ENCODE measurements at regions not wholly inside any gene's neighbourhood (a gene's known extent, or its start where the extent isn't known, plus 50 kb on each side); places are given as distances from the start of the nearest gene placed in this dataset.
"Not testable (repeated sequence)": the region's sequence is repeated elsewhere in the genome, so short reads cannot be mapped to it uniquely, and the experiment has no call there.

- DNase-seq = no peak
- intact Hi-C loops (cut with DNase I) = no loop called here
These were observed 123.6 kb upstream of the CCNH start for GRCh38 chr5:87536365-87536764.

- intact Hi-C loops (cut with DNase I) = no loop called here
- no peak for DNase-seq
These were observed 123.0 kb upstream of the CCNH start for GRCh38 chr5:87535706-87536105.

- intact Hi-C loops (cut with DNase I) = no loop called here
- DNase-seq = no peak
These were observed 116.9 kb upstream of the CCNH start for GRCh38 chr5:87529486-87530076.

GRCh38 chr5:87526131-87526530 lies 113.4 kb upstream of the CCNH start:
- no peak for DNase-seq

GRCh38 chr5:87524217-87524616 lies 111.5 kb upstream of the CCNH start:
- intact Hi-C loops (cut with DNase I) = no loop called here
- DNase-seq = no peak

More at GRCh38 chr5:87526131-87526530, 113.4 kb upstream of the CCNH start:
- intact Hi-C loops (cut with DNase I) = no loop called here

GRCh38 chr5:87511778-87512177 lies 99.0 kb upstream of the CCNH start:
- intact Hi-C loops (cut with DNase I); DNase-seq: not testable (repeated sequence)

- intact Hi-C loops (cut with DNase I) = no loop called here
These were observed 90.3 kb upstream of the CCNH start for GRCh38 chr5:87503004-87503403.

GRCh38 chr5:87499478-87500410 lies 87.0 kb upstream of the CCNH start:
- DNase-seq = no peak
- intact Hi-C loops (cut with DNase I) = no loop called here

More at GRCh38 chr5:87503004-87503403, 90.3 kb upstream of the CCNH start:
- DNase-seq = no peak

Data from head of caudate nucleus (tissue), 42 donors.